AG04450 (cell line): ENCODE measurements at regions not wholly inside any gene's neighbourhood (a gene's known extent, or its start where the extent isn't known, plus 50 kb on each side); places are given as distances from the start of the nearest gene placed in this dataset.
A peak's percentile ranks its signal among the peaks of the same experiment; 100 is the strongest.

Experiments used
- CTCF ChIA-PET: fragments of 300-600, 350-600 bp; formaldehyde crosslinking; extraction: SDS; loops from one replicate; lab custom pipeline; 2022; ENCODE audit warnings: antibody characterized with exemption, inconsistent platforms; lab: Charles Lee
- POLR2A ChIA-PET: fragments of 350-600 bp; formaldehyde crosslinking; extraction: SDS; loops from one replicate; lab custom pipeline; 2021; ENCODE audit warnings: antibody characterized with exemption, inconsistent platforms; lab: Yijun Ruan, JAX
- DNase-seq: peaks from one replicate; pipeline ENCODE4 v3.0.0-alpha.2; 2011; ENCODE audit warnings: low read depth, low spot score
- H3K27ac ChIP-seq: one replicate; pipeline ENCODE4 v1.5.1; 2012; ENCODE audit warnings: low read depth, low read length, control low read depth
- H3K27me3 ChIP-seq: one replicate; pipeline ENCODE4 v1.6.0; 2012; ENCODE audit warnings: low read length; ENCODE audit not compliant: control insufficient read depth, insufficient read depth
- H3K4me3 ChIP-seq: 2 replicates; pipeline ENCODE4 v1.5.1; 2011; ENCODE audit warnings: mild to moderate bottlenecking, low read depth, low read length, control low read depth
- H3K9me3 ChIP-seq: 2 replicates; pipeline ENCODE4 v1.5.1; 2012; ENCODE audit warnings: low read length; ENCODE audit not compliant: control insufficient read depth, insufficient read depth
- CTCF ChIP-seq: IDR thresholded peaks from 2 replicates; pipeline ENCODE4 v1.5.1; 2011; ENCODE audit warnings: low read depth, low read length, control low read depth, inconsistent platforms

GRCh38 chr7:85475476-85475875 is 288.6 kb upstream of the SEMA3D start:
- no peaks in the 10 kb centered on the region for H3K9me3 ChIP-seq
- DNase-seq = no peak
- no peak for TF ChIP-seq CTCF
- CTCF ChIA-PET = interaction anchor here (1.3 kb wide), 1 partner anchor 10 kb away, joined by 3 read pairs; no protein-coding TSS in a partner anchor
- no peak overlapping the region for H3K27ac ChIP-seq
- no peak overlapping the region for H3K4me3 ChIP-seq
- POLR2A ChIA-PET = no interaction called here
- no peaks in the 10 kb centered on the region for H3K27me3 ChIP-seq

GRCh38 chr7:85475071-85475470 is 288.2 kb upstream of the SEMA3D start:
- no peak for TF ChIP-seq CTCF
- ChIA-PET CTCF (interaction anchor here (1.3 kb wide), 1 partner anchor 10 kb away, joined by 3 read pairs; no protein-coding TSS in a partner anchor), POLR2A (no interaction called here)
- no peaks in the 10 kb centered on the region for H3K9me3 ChIP-seq
- DNase-seq = no peak
- H3K27me3 ChIP-seq = no peaks in the 10 kb centered on the region
- H3K27ac ChIP-seq = no peak overlapping the region
- H3K4me3 ChIP-seq = no peak overlapping the region

GRCh38 chr7:85474234-85474633 is 287.4 kb upstream of the SEMA3D start:
- POLR2A ChIA-PET = no interaction called here
- no peak for TF ChIP-seq CTCF
- DNase-seq = no peak
- Histone ChIP-seq H3K9me3 (no peaks in the 10 kb centered on the region), H3K4me3 (no peak overlapping the region), H3K27me3 (no peaks in the 10 kb centered on the region), H3K27ac (no peak overlapping the region)
- CTCF ChIA-PET = no interaction called here

- Histone ChIP-seq H3K4me3 (no peak overlapping the region), H3K27ac (no peak overlapping the region), H3K27me3 (no peaks in the 10 kb centered on the region), H3K9me3 (no peaks in the 10 kb centered on the region)
- peak; percentile 52 for DNase-seq
- ChIA-PET POLR2A (no interaction called here), CTCF (interaction anchor here (1.0 kb wide), 1 partner anchor 198 kb away, joined by 3 read pairs; no protein-coding TSS in a partner anchor)
- TF ChIP-seq CTCF = no peak
Observed at GRCh38 chr7:85471740-85472139, 284.9 kb upstream of the SEMA3D start.

GRCh38 chr7:85471307-85471706 is 284.5 kb upstream of the SEMA3D start:
- ChIA-PET POLR2A (no interaction called here), CTCF (interaction anchor here (1.0 to 1.3 kb wide), 2 partner anchors 10 to 199 kb away, joined by 3 read pairs; no protein-coding TSS in a partner anchor)
- Histone ChIP-seq H3K4me3 (no peak overlapping the region), H3K27ac (no peak overlapping the region), H3K27me3 (no peaks in the 10 kb centered on the region), H3K9me3 (no peaks in the 10 kb centered on the region)
- TF ChIP-seq CTCF = no peak
- no peak for DNase-seq
